Stimulated activated CD8-positive, alpha-beta memory T cell treated with anti-CD3 and anti-CD28 coated beads, Interleukin-4, amount 100 ng/mL, for 1 hour (primary cell): ENCODE measurements at regions not wholly inside any gene's neighbourhood (a gene's known extent, or its start where the extent isn't known, plus 50 kb on each side); places are given as distances from the start of the nearest gene placed in this dataset.
"Not testable (repeated sequence)": the region's sequence is repeated elsewhere in the genome, so short reads cannot be mapped to it uniquely, and the experiment has no call there.

ENCODE experiments used
- DNase-seq, 2 donors: peaks; one replicate each; pipeline ENCODE4 v3.0.0-alpha.2; 2020; ENCODE audit warnings: low read depth in 2 of 2, low spot score in 1 of 2

- DNase-seq: no peak
These were observed 277.8 kb downstream of the LTN1 start for GRCh38 chr21:28714777-28715464.

- DNase-seq: no peak
These were observed 280.3 kb downstream of the LTN1 start for GRCh38 chr21:28712411-28712810.

GRCh38 chr21:28705616-28706015, 287.1 kb downstream of the LTN1 start:
- DNase-seq: no peak

GRCh38 chr21:28704746-28705145, 287.9 kb downstream of the LTN1 start:
- DNase-seq: no peak

GRCh38 chr21:28703861-28704260, 288.8 kb downstream of the LTN1 start:
- no peak for DNase-seq

- DNase-seq: no peak
These were observed 292.9 kb downstream of the LTN1 start for GRCh38 chr21:28699596-28700259.

GRCh38 chr21:28699186-28699585, 293.5 kb downstream of the LTN1 start:
- DNase-seq: no peak

DNA sequence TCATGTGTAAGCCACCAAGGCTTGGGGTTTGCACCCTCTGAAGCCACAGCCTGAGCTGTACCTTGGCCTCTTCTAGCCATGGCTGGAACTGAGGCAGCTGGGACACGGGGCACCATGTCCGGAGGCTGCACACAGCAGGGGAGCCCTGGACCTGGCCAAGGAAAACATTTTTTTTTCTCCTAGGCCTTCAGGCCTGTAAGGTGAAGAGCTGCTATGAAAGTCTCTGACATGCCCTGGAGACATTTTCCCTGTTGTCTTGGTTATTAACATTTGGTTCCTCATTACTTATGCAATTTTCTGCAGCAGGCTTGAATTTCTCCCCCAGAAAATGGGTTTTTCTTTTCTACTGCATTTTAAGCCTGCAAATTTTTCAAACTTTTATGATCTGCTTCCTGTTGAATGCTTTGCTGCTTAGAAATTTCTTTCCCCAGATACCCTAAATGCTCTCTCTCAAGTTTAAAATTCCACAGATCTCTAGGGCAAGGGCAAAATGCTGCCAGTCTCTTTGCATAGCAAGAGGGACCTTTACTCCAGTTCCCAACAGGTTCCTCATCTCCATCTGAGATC, 295.8 kb downstream of the LTN1 start:
- no peak for DNase-seq

GRCh38 chr21:28693476-28693875, 299.2 kb downstream of the LTN1 start:
- DNase-seq: no peak

GRCh38 chr21:28690196-28690595, 302.5 kb downstream of the LTN1 start:
- no peak for DNase-seq

DNA sequence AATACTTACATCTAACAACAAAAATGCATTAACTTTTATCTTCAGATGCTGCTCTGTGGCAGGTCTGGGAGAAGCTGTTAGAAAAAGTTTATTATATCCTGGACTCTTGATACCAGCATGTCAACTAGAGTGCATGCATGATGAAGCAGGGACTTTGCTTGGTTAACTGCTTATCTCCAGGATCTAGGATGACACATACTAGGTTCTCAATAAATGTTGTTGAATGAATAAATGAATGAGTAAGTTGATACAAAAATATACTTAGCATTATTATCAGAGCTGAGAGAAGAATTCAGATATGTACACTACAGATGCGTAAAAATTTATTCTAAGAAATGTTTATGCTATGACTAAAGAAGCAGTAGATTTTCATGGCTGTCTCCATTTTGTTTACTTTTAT, 304.3 kb downstream of the LTN1 start:
- no peak for DNase-seq

DNA sequence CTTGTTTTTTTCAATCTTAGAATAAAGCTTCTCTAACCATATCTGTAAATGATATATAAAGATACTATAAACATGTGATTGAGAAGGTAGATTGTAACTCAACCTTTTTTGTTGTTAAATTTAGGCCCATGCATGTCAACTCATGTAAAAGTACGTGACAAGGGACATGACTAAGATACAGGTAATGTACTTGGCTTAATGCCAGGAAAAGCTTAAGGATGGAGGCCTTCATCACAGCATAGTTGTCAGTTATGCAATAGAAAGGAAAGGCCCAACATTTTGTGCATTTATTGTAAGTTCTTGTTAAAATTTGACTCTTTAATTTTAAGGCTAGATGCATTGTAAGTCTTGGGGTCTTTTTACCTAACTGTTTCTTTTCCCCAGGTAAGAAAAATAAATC, 305.1 kb downstream of the LTN1 start:
- DNase-seq: no peak

- DNase-seq: no peak
These were observed 308.5 kb downstream of the LTN1 start for GRCh38 chr21:28683982-28684752.

DNA sequence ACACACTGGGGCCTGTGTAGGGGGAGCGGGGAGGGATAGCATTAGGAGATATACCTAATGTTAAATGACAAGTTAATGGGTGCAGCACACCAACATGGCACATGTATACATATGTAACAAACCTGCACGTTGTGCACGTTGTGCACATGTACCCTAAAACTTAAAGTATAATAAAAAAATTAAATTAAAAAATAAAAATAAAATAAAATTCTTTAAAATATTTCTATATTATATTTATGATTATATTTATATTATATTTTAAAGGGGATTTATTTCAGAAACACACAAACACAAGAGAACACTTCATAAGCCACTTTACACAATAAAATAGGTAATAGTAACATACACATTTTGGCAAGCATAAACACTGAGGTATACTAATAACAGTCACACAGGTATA, 309.8 kb downstream of the LTN1 start:
- DNase-seq: not testable (repeated sequence)

DNA sequence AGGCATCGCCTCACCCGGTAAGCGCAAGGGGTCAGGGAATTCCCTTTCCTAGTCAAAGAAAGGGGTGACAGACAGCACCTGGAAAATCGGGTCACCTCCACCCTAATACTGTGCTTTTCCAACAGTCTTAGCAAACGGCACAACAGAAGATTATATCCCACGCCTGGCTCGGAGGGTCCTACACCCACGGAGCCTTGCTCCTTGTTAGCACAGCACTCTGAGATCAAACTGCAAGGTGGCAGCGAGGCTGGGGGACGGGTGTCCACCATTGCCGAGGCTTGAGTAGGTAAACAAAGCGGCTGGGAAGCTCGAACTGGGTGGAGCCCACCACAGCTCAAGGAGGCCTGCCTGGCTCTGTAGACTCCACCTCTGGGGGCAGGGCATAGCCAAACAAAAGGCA, 315.6 kb downstream of the LTN1 start:
- DNase-seq: not testable (repeated sequence)

- no peak for DNase-seq
These were observed 317.2 kb downstream of the LTN1 start for GRCh38 chr21:28675331-28676041.

- no peak for DNase-seq
These were observed 317.9 kb downstream of the LTN1 start for GRCh38 chr21:28674763-28675162.

GRCh38 chr21:28671549-28672195, 321.0 kb downstream of the LTN1 start:
- DNase-seq: no peak

- no peak for DNase-seq
These were observed 322.6 kb downstream of the LTN1 start for GRCh38 chr21:28669971-28670653.

DNA sequence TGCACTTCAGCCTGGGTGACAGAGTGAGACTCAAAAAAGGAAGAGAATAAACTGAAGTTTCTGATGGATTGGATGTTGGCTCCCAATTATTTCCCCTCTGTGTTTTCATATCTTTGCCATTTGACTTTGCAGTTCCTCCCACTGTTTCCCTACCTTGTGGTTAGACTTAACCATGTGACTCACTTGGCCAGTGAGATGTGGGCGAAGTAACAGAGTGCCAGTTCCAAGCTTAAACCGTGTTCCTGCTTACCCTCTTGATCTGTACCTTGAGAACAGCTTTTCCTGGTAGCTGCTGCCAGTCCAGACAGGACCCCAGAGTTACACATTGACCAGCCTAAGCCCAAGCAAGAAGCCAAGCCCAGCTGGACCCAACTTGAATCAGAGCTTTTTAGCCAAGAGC, 323.4 kb downstream of the LTN1 start:
- no peak for DNase-seq
